Suprapubic skin (tissue), 3 donors: ENCODE measurements at regions not wholly inside any gene's neighbourhood (a gene's known extent, or its start where the extent isn't known, plus 50 kb on each side); places are given as distances from the start of the nearest gene placed in this dataset.

Experiments
- CTCF ChIP-seq, 2 donors: fragments of 200-600 bp in 1 of 2; fragments of 450-650 bp in 1 of 2; sonication (generic) in 1 of 2; IDR thresholded peaks; one replicate each; pipeline ENCODE4 v1.5.1; 2016 to 2019; ENCODE audit warnings: antibody characterized with exemption in 2 of 2, mild to moderate bottlenecking in 1 of 2, moderate library complexity in 1 of 2
- EP300 ChIP-seq: sonication (generic); formaldehyde crosslinking; IDR thresholded peaks from one replicate; pipeline ENCODE4 v1.6.1; 2017; ENCODE audit warnings: antibody characterized with exemption

DNA sequence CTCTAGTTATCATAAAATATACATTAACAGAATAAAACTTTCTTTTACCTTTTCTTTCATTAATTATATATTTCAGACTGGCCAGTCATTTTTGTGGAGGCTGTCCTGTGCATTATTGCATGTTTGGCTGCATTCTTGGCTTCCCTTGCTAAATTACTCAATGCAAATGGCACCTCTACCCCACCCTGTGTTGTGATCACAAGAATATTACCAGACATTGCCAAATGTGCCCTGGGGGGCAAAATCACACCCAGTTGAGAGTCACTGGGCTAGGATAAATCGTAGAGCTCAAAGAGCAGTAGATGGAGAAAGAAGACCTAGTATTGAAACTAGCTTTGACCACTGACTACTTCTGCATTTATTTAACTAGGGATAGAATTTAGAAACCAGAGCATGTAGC lies 1257.8 kb upstream of the TENM4 start:
- TF ChIP-seq CTCF (IDR thresholded peaks at IDR 0.05) (no peak), EP300 (no peak)
